ENCODE measurements at regions not wholly inside any gene's neighbourhood (a gene's known extent, or its start where the extent isn't known, plus 50 kb on each side); places are given as distances from the start of the nearest gene placed in this dataset.

- TF ChIP-seq ZNF274 (IDR thresholded peaks at IDR 0.05; ENCODE audit: low read depth, low read length): no peak
- no peak for TF ChIP-seq YY1 (IDR thresholded peaks at IDR 0.05; ENCODE audit: insufficient read depth, insufficient read length)
- TF ChIP-seq SUZ12 (IDR thresholded peaks at IDR 0.05; ENCODE audit: extremely low read depth, insufficient read depth, insufficient read length): no peak
These were observed 170.3 kb downstream of the RAB28 start for GRCh38 chr4:13313856-13314255.

Measured in NT2/D1 (cell line).